DOHH2 (cell line): ENCODE measurements at regions not wholly inside any gene's neighbourhood (a gene's known extent, or its start where the extent isn't known, plus 50 kb on each side); places are given as distances from the start of the nearest gene placed in this dataset.

Experiments
- CTCF ChIP-seq: fragments of 200-600 bp; sonication (generic); IDR thresholded peaks from one replicate; pipeline ENCODE4 v1.5.1; 2014; ENCODE audit warnings: antibody characterized with exemption, mild to moderate bottlenecking, low read depth, low read length; ENCODE audit not compliant: poor library complexity, severe bottlenecking
- EZH2phosphoT487 ChIP-seq: fragments of 200-600 bp; sonication (generic); IDR thresholded peaks from 2 replicates; pipeline ENCODE4 v1.6.1; 2017; ENCODE audit warnings: borderline replicate concordance, mild to moderate bottlenecking, antibody characterized with exemption, low read length, moderate library complexity, mixed read lengths

- TF ChIP-seq CTCF, result no peak
- TF ChIP-seq EZH2phosphoT487, result no peak
These were observed 183.4 kb downstream of the KIF26A start for GRCh38 chr14:104321802-104322130.
